GM21528 (cell line): ENCODE measurements at regions not wholly inside any gene's neighbourhood (a gene's known extent, or its start where the extent isn't known, plus 50 kb on each side); places are given as distances from the start of the nearest gene placed in this dataset.

Source experiments
- ATAC-seq: cut with Tn5 transposase; IDR thresholded peaks from one replicate; pipeline ENCODE4 v1.9.1; 2021; ENCODE audit warnings: mild to moderate bottlenecking, moderate library complexity; ENCODE audit not compliant: unreplicated experiment, low FRiP score

GRCh38 chr5:145510769-145511168 is 324.4 kb downstream of the PRELID2 start:
- ATAC-seq, result no peak

GRCh38 chr5:145510324-145510723 is 324.8 kb downstream of the PRELID2 start:
- no peak for ATAC-seq

- ATAC-seq, result no peak
Observed at GRCh38 chr5:145509336-145510136, 325.6 kb downstream of the PRELID2 start.

GRCh38 chr5:145506185-145506850 is 328.8 kb downstream of the PRELID2 start:
- ATAC-seq, result no peak

- ATAC-seq, result no peak
Observed at GRCh38 chr5:145502906-145503305, 332.2 kb downstream of the PRELID2 start.

- no peak for ATAC-seq
Observed at GRCh38 chr5:145500710-145501109, 334.4 kb downstream of the PRELID2 start.

GRCh38 chr5:145499483-145499882 is 335.7 kb downstream of the PRELID2 start:
- ATAC-seq, result no peak

- no peak for ATAC-seq
Observed at GRCh38 chr5:145497052-145497451, 338.1 kb downstream of the PRELID2 start.

- ATAC-seq, result no peak
Observed at GRCh38 chr5:145495741-145496140, 339.4 kb downstream of the PRELID2 start.

GRCh38 chr5:145495196-145495595 is 339.9 kb downstream of the PRELID2 start:
- no peak for ATAC-seq

GRCh38 chr5:145493435-145493834 is 341.7 kb downstream of the PRELID2 start:
- ATAC-seq, result no peak

GRCh38 chr5:145489516-145489915 is 345.6 kb downstream of the PRELID2 start:
- ATAC-seq, result no peak

- no peak for ATAC-seq
Observed at GRCh38 chr5:145484158-145484557, 351.0 kb downstream of the PRELID2 start.

GRCh38 chr5:145483212-145483611 is 351.9 kb downstream of the PRELID2 start:
- no peak for ATAC-seq

- ATAC-seq, result no peak
Observed at GRCh38 chr5:145479857-145480256, 355.3 kb downstream of the PRELID2 start.

GRCh38 chr5:145479271-145479670 is 355.9 kb downstream of the PRELID2 start:
- no peak for ATAC-seq

GRCh38 chr5:145478651-145479050 is 356.5 kb downstream of the PRELID2 start:
- ATAC-seq, result no peak

- no peak for ATAC-seq
Observed at GRCh38 chr5:145473042-145473642, 362.0 kb downstream of the PRELID2 start.

- no peak for ATAC-seq
Observed at GRCh38 chr5:145471831-145472612, 363.1 kb downstream of the PRELID2 start.

GRCh38 chr5:145471026-145471425 is 364.1 kb downstream of the PRELID2 start:
- no peak for ATAC-seq
